Fibroblast of the aortic adventitia (primary cell): ENCODE measurements at regions not wholly inside any gene's neighbourhood (a gene's known extent, or its start where the extent isn't known, plus 50 kb on each side); places are given as distances from the start of the nearest gene placed in this dataset.
A peak's percentile ranks its signal among the peaks of the same experiment; 100 is the strongest.

Source experiments
- DNase-seq: peaks from one replicate; pipeline ENCODE4 v3.0.0-alpha.2; 2010; ENCODE audit warnings: low read depth
- H3K4me3 ChIP-seq: 2 replicates; pipeline ENCODE4 v1.5.1; 2011; ENCODE audit warnings: low read depth, mild to moderate bottlenecking, control low read depth, low read length, moderate library complexity
- TF ChIP-seq, protein P1 (sequence below): IDR thresholded peaks from 2 replicates; pipeline ENCODE4 v1.5.1; 2011; ENCODE audit warnings: mild to moderate bottlenecking, low read length, control low read depth, inconsistent platforms; ENCODE audit not compliant: insufficient read depth

DNA sequence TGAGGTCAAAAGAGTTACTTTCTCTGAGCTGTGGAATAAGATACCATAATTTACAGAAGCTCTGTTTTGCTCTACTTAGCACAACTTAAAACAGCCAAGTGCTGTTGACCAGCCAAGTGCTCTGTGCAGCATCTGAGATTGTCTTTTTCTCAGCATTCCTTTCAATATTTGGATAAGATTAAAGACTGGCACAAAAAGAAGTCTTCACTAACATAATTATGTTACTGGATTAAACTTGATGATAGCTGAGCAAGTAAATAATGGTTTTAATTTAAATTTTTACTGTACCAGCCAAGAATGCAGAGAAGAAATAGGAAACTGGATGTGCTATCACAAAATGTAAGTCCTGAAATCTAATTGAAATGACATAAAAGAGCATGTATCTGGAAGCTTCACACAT lies 60.4 kb downstream of the NPY2R start:
- no peak for DNase-seq
- no peak overlapping the region for H3K4me3 ChIP-seq
- TF ChIP-seq, protein P1, sequence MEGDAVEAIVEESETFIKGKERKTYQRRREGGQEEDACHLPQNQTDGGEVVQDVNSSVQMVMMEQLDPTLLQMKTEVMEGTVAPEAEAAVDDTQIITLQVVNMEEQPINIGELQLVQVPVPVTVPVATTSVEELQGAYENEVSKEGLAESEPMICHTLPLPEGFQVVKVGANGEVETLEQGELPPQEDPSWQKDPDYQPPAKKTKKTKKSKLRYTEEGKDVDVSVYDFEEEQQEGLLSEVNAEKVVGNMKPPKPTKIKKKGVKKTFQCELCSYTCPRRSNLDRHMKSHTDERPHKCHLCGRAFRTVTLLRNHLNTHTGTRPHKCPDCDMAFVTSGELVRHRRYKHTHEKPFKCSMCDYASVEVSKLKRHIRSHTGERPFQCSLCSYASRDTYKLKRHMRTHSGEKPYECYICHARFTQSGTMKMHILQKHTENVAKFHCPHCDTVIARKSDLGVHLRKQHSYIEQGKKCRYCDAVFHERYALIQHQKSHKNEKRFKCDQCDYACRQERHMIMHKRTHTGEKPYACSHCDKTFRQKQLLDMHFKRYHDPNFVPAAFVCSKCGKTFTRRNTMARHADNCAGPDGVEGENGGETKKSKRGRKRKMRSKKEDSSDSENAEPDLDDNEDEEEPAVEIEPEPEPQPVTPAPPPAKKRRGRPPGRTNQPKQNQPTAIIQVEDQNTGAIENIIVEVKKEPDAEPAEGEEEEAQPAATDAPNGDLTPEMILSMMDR, result no peak

GRCh38 chr4:155270671-155271070 lies 62.2 kb downstream of the NPY2R start:
- TF ChIP-seq, protein P1, result no peak
- DNase-seq, result no peak
- H3K4me3 ChIP-seq, result no peak overlapping the region

DNA sequence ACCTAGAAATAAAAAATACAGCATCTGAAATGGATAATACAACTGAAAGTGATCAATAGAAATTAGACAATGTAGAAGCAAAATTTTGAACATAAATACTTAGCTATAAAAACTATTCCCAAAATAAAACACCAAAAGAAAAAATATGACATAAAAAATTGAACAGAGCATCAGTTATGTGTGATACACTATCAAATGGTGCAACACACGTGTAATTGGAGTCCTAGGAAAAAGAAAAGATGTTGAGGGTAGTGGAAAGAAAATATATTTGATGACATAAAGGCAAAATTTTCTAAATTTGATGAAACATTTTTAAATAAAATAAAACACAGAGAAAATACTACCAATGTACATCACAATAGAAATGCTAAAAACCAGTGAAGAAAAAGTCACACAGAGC lies 63.1 kb downstream of the NPY2R start:
- TF ChIP-seq, protein P1, result no peak
- DNase-seq, result peak; percentile 0
- H3K4me3 ChIP-seq, result no peak overlapping the region

DNA sequence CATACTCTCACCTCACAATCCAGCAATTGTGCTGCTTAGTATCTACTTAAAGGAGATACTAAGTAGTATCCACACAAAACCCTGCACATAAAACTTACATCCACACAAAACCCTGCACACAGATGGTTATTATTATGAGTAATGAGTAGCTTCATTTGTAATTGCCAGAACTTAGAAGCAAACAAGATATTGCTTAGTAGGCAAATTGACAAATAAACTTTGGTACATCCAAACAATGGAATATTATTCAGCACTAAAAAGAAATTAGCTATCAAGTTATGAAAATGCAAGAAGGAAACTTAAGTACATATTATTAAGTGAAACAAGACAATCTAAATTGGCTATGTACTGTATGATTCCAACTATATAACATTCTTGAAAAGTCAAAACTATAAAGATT lies 80.6 kb downstream of the NPY2R start:
- no peak overlapping the region for H3K4me3 ChIP-seq
- DNase-seq, result no peak
- TF ChIP-seq, protein P1, result no peak
